Lower leg skin (tissue), 4 donors: ENCODE measurements at regions not wholly inside any gene's neighbourhood (a gene's known extent, or its start where the extent isn't known, plus 50 kb on each side); places are given as distances from the start of the nearest gene placed in this dataset.

Experiments used
- DNase-seq, 2 donors: peaks; one replicate each; pipeline ENCODE4 v3.0.0-alpha.2; 2019; ENCODE audit warnings: low spot score in 2 of 2
- H3K4me3 ChIP-seq: fragments of 200-600 bp; sonication (generic); 2 replicates; pipeline ENCODE4 v1.5.1; 2017; ENCODE audit warnings: mild to moderate bottlenecking, low read depth; ENCODE audit not compliant: poor library complexity, severe bottlenecking
- POLR2A ChIP-seq, 2 donors: fragments of 450-650 bp; IDR thresholded peaks; one replicate each; pipeline ENCODE4 v1.6.1; 2016 to 2017; ENCODE audit warnings: antibody characterized with exemption in 2 of 2, mild to moderate bottlenecking in 1 of 2, moderate library complexity in 1 of 2
- WGBS, 2 donors: methylation state at CpG; one replicate each; pipeline ENCODE4 v1.1.5; 2018; 5-methylcytosine and 5-hydroxymethylcytosine counted together
- intact Hi-C: fragments of 100-400 bp; cut with DNase I; formaldehyde crosslinking; loops from one replicate; pipeline ENCODE4 v1.15.0; 2023; ENCODE audit warnings: low total_unique reads
- TF ChIP-seq, protein P1 (sequence below), 3 donors: fragments of 450-650 bp; IDR thresholded peaks; one replicate each; pipeline ENCODE4 v1.5.1; 2016; ENCODE audit warnings: antibody characterized with exemption in 3 of 3, mild to moderate bottlenecking in 3 of 3, moderate library complexity in 2 of 3

DNA sequence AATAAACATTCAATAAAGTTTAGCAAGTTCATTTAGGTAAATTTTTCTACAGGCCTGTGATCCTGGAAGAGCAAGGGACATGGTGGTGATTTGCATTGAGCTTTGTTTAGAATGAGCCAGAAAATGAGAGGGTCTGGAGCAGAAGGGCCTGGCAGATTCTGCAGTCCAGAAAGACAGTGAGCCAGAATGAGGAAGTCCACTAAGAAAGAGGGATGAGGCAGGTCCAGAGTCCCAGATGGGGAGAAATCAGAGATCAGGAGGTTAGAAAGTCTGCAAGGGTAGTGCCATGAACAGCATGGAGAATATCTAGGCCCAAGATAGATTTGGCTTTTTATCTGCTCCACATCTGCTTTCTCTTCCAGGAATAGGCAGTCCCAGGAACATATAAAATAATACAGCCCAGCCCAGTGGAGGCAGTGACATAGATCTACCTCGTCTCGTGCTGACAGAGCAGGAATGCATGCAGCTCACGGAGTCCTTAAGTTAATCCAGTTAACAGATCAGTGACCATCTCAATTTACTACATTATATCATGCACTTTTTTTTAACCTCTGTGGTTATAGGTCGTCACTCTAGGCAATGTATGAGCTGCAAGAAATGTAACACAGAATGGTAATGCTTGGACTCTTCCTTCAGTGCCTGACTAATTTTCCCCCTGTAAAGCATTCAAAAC, 429.0 kb downstream of the SUCLG1 start:
- intact Hi-C loops: loop anchor here (10.0 kb wide), 1 partner anchor 285 kb away; no protein-coding TSS in a partner anchor
- DNase-seq: no peak
- TF ChIP-seq POLR2A (IDR thresholded peaks at IDR 0.05): no peak
- TF ChIP-seq, protein P1, sequence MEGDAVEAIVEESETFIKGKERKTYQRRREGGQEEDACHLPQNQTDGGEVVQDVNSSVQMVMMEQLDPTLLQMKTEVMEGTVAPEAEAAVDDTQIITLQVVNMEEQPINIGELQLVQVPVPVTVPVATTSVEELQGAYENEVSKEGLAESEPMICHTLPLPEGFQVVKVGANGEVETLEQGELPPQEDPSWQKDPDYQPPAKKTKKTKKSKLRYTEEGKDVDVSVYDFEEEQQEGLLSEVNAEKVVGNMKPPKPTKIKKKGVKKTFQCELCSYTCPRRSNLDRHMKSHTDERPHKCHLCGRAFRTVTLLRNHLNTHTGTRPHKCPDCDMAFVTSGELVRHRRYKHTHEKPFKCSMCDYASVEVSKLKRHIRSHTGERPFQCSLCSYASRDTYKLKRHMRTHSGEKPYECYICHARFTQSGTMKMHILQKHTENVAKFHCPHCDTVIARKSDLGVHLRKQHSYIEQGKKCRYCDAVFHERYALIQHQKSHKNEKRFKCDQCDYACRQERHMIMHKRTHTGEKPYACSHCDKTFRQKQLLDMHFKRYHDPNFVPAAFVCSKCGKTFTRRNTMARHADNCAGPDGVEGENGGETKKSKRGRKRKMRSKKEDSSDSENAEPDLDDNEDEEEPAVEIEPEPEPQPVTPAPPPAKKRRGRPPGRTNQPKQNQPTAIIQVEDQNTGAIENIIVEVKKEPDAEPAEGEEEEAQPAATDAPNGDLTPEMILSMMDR (IDR thresholded peaks at IDR 0.05): no peak
- WGBS, 2 donors: 54 to 71% methylated on average over 4 of the region's 4 CpGs
- no peak overlapping the region for H3K4me3 ChIP-seq

DNA sequence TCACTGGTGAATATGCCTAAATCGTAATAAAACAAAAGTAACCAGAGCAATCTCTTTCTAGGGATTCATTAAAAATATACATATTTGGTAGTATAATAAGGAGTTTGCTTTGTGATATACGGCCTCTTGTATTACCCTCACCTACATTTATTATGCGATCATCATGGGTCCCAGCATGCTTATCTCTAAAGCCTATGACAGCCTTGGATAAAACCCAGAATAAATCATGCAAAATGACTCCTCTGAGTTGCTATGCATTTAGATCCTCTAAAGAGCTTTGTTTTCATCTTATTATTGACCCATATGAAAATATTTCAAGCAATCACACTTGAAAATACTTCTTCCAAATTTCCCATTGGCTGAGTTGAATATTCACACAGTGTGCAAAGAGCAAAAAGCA, 432.3 kb downstream of the SUCLG1 start:
- no peak for DNase-seq
- H3K4me3 ChIP-seq: no peak overlapping the region
- TF ChIP-seq, protein P1 (IDR thresholded peaks at IDR 0.05): no peak
- no peak for TF ChIP-seq POLR2A (IDR thresholded peaks at IDR 0.05)
- intact Hi-C loops: loop anchor here (10.0 kb wide), 1 partner anchor 288 kb away; no protein-coding TSS in a partner anchor
- 60 to 64% methylated on average over 3 of the region's 3 CpGs for WGBS, 2 donors

DNA sequence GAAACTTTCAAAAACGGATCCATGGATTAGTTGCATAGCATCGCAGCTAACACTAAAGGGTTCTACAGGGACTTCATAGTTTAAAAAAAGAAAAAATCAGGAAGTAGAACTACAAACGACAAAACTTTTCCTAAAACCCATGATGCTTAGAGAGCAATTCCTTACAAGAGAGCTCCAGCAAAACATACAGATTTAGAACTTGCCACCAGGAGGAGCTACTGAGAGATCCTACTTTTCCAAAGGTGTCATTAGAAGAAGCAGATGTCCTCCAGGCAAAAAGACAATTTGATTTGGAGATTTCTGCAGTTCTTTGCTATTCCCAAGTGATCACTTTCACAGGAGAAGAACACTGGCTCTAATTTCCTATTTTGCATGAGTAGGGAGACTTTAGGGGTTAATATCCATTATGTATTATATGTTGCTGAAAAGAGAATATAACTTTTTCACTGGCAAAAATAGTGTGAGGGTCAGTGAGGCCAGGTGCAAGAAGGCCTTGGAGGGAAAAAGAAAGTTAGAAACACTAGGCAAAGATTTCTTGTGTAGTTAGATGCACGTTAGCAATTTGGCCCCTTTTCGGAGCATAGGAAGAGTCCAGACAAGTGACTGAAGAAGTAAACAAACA, 436.2 kb downstream of the SUCLG1 start:
- TF ChIP-seq, protein P1 (IDR thresholded peaks at IDR 0.05): no peak
- TF ChIP-seq POLR2A (IDR thresholded peaks at IDR 0.05): no peak
- intact Hi-C loops: loop anchor here (10.0 kb wide), 1 partner anchor 292 kb away; no protein-coding TSS in a partner anchor
- 47 to 55% methylated on average over 5 of the region's 5 CpGs for WGBS, 2 donors
- DNase-seq: peak in 1 of 2 donors; percentile 21
- no peak overlapping the region for H3K4me3 ChIP-seq

DNA sequence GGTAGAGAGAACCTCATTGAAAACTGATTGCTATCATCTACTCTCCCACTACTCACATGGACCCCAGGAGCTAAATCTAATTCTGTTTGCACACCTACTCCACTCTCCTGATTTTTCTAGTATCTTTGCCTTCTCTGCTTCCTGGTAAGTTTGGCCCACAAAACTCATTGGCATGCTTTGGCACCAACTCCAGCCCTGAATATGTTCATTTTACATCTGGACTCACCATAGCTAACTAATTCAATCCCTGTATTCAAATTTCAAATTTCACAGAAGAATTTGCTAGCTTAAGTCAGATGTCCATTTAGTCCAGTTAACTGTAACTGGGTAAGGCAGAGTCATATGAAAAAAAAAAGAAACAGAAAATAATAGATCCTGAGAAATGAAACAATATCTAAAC, 442.1 kb downstream of the SUCLG1 start:
- TF ChIP-seq, protein P1 (IDR thresholded peaks at IDR 0.05): no peak
- TF ChIP-seq POLR2A (IDR thresholded peaks at IDR 0.05): no peak
- no peak overlapping the region for H3K4me3 ChIP-seq
- intact Hi-C loops: no loop called here
- DNase-seq: no peak

DNA sequence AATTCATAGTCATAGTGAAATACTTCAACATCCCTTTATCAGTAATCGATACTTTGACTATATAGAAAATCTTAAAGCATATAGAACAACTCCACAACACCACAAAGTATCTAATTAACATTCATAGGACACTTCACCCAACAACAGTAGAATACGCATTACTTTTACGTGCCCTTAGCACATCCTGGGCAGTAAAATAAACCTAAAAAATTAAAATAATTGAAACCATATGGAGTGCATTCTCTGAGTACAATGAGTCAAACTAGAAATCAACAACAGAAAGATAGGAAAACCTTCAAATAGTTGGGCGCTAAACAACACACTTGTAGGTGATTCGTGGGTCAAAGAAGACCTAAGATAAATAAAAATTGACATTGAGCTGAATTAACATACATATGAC, 442.9 kb downstream of the SUCLG1 start:
- no peak overlapping the region for H3K4me3 ChIP-seq
- DNase-seq: no peak
- intact Hi-C loops: no loop called here
- TF ChIP-seq POLR2A (IDR thresholded peaks at IDR 0.05): no peak
- TF ChIP-seq, protein P1 (IDR thresholded peaks at IDR 0.05): no peak
- 87 to 90% methylated on average over 5 of the region's 5 CpGs for WGBS, 2 donors
